ENCODE measurements at regions not wholly inside any gene's neighbourhood (a gene's known extent, or its start where the extent isn't known, plus 50 kb on each side); places are given as distances from the start of the nearest gene placed in this dataset.

DNA sequence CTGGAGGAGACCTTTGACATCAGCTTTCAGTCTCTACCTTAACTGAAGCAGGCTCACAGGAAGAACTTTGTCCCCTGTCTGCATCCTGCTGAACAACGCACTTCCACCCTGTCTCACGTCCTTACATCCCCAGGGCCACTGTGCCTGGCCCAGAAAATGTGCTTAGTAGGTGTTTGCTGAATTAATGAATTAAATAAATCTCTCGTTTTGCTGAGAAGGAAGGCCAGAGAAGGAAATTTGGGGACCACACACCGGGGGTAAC is 54.3 kb upstream of the CREB3L1 start:
- Histone ChIP-seq H3K4me3 (ENCODE audit: low read depth, low read length) (no peak overlapping the region), H3K9me3 (ENCODE audit: control insufficient read depth, insufficient read depth, low read length) (no peaks in the 10 kb centered on the region), H3K27me3 (ENCODE audit: control insufficient read depth, insufficient read depth, low read length) (no peaks in the 10 kb centered on the region), H3K27ac (ENCODE audit: low read depth, low read length) (no peak overlapping the region)
- POLR2A ChIA-PET: interaction anchor here (0.6 kb wide), 1 partner anchor 105 kb away, joined by 6 read pairs; no protein-coding TSS in a partner anchor
- CTCF ChIA-PET: no interaction called here
- DNase-seq (ENCODE audit: low read depth, low spot score): no peak
- TF ChIP-seq, protein P1, sequence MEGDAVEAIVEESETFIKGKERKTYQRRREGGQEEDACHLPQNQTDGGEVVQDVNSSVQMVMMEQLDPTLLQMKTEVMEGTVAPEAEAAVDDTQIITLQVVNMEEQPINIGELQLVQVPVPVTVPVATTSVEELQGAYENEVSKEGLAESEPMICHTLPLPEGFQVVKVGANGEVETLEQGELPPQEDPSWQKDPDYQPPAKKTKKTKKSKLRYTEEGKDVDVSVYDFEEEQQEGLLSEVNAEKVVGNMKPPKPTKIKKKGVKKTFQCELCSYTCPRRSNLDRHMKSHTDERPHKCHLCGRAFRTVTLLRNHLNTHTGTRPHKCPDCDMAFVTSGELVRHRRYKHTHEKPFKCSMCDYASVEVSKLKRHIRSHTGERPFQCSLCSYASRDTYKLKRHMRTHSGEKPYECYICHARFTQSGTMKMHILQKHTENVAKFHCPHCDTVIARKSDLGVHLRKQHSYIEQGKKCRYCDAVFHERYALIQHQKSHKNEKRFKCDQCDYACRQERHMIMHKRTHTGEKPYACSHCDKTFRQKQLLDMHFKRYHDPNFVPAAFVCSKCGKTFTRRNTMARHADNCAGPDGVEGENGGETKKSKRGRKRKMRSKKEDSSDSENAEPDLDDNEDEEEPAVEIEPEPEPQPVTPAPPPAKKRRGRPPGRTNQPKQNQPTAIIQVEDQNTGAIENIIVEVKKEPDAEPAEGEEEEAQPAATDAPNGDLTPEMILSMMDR (IDR thresholded peaks at IDR 0.05; ENCODE audit: low read depth, low read length): no peak

DNA sequence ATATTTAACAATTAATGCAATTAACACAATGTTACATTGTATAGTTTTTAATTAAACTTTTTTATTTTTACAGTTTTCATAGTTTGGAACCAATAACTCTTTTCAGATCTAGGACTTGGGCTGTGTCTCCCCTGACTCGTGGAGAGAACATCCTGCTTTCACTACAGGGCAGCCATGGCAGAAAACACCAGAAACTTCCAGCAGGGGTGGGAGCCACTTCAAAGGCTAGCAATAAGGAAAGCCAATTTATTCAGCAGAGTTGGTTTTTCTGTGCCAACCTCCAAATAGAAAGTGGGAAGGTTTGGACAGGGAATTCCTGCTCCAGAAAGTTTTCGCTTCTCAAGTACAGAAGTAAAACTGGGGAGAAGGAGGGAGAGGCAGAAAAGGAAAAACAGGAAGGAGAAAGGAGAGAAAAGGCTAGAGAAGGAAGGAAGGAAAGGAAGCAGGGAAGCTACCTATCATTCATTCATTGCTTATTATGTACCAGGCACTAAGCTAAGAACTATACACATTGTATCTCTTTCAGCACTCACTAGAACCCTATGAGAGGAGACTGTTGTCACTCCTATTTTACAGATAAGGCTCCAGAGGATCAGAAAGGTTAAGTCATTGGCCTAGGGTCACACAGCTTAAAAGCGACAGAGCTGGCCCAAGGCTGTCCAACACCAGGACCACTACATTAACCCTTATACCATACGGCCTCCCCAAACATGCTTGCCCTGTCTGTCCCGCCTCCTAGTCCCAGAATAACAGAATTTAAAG is 54.8 kb upstream of the CREB3L1 start:
- TF ChIP-seq, protein P1 (IDR thresholded peaks at IDR 0.05; ENCODE audit: low read depth, low read length): peak; percentile 29; the same call in 1 of the 2 replicates
- Histone ChIP-seq H3K4me3 (ENCODE audit: low read depth, low read length) (no peak overlapping the region), H3K27me3 (ENCODE audit: control insufficient read depth, insufficient read depth, low read length) (no peaks in the 10 kb centered on the region), H3K27ac (ENCODE audit: low read depth, low read length) (no peak overlapping the region), H3K9me3 (ENCODE audit: control insufficient read depth, insufficient read depth, low read length) (no peaks in the 10 kb centered on the region)
- DNase-seq (ENCODE audit: low read depth, low spot score): no peak
- ChIA-PET POLR2A (interaction anchor here (0.6 kb wide), 1 partner anchor 104 kb away, joined by 6 read pairs; no protein-coding TSS in a partner anchor), CTCF (interaction anchor here (0.9 kb wide), 1 partner anchor 17 kb away, joined by 5 read pairs; no protein-coding TSS in a partner anchor)

DNA sequence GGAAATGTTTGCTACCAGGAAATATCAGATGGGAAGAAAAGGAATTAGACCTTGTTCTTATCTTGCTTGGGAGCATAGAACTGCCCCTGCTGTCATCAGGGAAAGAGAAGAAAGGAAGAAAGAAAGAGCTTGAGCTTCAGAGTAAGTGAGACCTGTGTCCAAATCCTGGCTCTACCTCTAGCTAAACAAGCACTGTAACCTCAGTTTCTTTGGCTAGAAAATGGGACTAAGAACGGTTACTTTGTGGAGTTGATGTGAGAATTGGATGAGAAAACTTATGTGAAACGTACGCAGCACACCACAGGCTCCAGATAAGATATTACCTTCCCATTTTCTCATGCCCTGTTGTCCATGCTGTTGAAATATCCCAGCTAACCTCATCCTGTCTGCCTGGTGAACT is 57.1 kb upstream of the CREB3L1 start:
- Histone ChIP-seq H3K4me3 (ENCODE audit: low read depth, low read length) (no peak overlapping the region), H3K9me3 (ENCODE audit: control insufficient read depth, insufficient read depth, low read length) (no peaks in the 10 kb centered on the region), H3K27ac (ENCODE audit: low read depth, low read length) (no peak overlapping the region), H3K27me3 (ENCODE audit: control insufficient read depth, insufficient read depth, low read length) (peaks cover 3% of the 10 kb centered on the region)
- TF ChIP-seq, protein P1 (IDR thresholded peaks at IDR 0.05; ENCODE audit: low read depth, low read length): no peak
- no peak for DNase-seq (ENCODE audit: low read depth, low spot score)
- ChIA-PET POLR2A (no interaction called here), CTCF (no interaction called here)

DNA sequence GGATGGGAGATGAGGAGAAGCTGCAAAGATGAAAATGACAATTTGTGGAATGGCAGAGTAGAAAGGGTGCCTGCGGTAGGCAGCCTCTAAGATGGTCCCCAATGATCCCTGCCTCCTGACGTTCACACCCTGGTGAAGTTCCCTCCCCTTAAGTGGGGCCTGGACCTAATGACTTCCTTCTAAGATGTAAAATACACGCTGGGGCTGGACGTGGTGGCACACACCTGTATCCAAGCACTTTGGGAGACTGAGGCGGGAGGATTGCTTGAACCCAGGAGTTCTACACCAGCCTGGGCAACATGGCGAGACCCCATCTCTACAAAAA is 60.7 kb upstream of the CREB3L1 start:
- no peak for DNase-seq (ENCODE audit: low read depth, low spot score)
- ChIA-PET POLR2A (no interaction called here), CTCF (no interaction called here)

DNA sequence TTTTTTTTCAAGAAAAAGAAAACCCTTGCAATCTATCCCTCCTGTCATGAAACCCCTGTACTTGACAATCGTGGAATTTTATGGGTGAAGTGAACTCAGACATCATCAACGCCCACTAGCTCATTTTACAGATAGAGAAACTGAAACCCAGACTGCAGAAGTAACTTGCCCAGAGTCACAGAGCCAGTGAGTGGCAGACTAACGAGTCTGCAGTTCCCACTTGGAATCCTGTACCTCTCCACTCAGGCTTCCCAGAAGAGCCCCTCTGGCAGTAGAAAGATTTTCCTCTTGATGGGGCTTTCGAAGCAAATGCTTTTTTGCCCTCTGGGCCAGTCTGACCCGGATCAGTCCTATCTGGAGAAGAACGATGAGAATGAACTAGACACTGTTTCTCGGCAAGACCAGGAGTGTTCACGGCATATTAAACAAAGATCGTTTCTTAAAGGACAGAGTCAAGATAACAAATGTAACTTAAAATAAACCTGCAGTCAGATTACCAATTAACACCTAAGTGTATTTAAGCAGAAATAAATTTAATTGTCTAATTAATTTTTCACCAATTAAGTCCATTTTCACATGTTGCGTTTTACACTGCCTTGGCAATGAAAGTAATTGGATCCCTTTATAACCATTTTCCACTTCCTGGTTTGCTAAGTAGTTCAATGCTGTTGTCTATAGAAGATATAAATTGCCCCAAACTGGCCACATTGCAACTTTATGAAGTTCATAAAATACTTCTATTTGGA is 61.3 kb upstream of the CREB3L1 start:
- Histone ChIP-seq H3K27ac (ENCODE audit: low read depth, low read length) (no peak overlapping the region), H3K9me3 (ENCODE audit: control insufficient read depth, insufficient read depth, low read length) (no peaks in the 10 kb centered on the region), H3K4me3 (ENCODE audit: low read depth, low read length) (peak overlapping the region; percentile 34), H3K27me3 (ENCODE audit: control insufficient read depth, insufficient read depth, low read length) (peaks cover 5% of the 10 kb centered on the region)
- POLR2A ChIA-PET: no interaction called here
- TF ChIP-seq, protein P1 (IDR thresholded peaks at IDR 0.05; ENCODE audit: low read depth, low read length): no peak
- CTCF ChIA-PET: no interaction called here
- DNase-seq (ENCODE audit: low read depth, low spot score): no peak

More for the DNA sequence above, 60.7 kb upstream of the CREB3L1 start:
- TF ChIP-seq, protein P1 (IDR thresholded peaks at IDR 0.05; ENCODE audit: low read depth, low read length): no peak
- Histone ChIP-seq H3K4me3 (ENCODE audit: low read depth, low read length) (no peak overlapping the region), H3K27ac (ENCODE audit: low read depth, low read length) (no peak overlapping the region), H3K27me3 (ENCODE audit: control insufficient read depth, insufficient read depth, low read length) (peaks cover 5% of the 10 kb centered on the region), H3K9me3 (ENCODE audit: control insufficient read depth, insufficient read depth, low read length) (no peaks in the 10 kb centered on the region)
